ENCODE measurements at regions not wholly inside any gene's neighbourhood (a gene's known extent, or its start where the extent isn't known, plus 50 kb on each side); places are given as distances from the start of the nearest gene placed in this dataset.

DNA sequence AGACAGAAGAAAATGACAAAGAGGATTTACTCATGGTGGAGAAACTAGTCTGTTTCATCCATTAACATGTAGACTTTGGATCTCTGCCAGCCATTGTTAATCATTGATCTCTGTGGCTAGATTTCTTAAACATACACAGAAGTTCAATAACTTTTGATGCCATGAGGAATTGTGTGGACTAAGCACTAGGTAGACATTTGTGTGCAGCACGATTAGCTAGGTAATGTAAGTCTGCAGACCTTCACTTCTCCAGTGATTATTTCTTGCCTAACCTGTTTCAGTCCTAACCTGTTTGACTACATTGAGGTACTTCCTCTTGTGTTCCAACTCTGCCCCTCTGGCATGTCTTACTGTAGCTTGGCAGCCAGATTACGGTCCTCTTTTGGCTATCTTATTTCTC lies 928.5 kb upstream of the ROBO1 start:
- TF ChIP-seq, protein P1, sequence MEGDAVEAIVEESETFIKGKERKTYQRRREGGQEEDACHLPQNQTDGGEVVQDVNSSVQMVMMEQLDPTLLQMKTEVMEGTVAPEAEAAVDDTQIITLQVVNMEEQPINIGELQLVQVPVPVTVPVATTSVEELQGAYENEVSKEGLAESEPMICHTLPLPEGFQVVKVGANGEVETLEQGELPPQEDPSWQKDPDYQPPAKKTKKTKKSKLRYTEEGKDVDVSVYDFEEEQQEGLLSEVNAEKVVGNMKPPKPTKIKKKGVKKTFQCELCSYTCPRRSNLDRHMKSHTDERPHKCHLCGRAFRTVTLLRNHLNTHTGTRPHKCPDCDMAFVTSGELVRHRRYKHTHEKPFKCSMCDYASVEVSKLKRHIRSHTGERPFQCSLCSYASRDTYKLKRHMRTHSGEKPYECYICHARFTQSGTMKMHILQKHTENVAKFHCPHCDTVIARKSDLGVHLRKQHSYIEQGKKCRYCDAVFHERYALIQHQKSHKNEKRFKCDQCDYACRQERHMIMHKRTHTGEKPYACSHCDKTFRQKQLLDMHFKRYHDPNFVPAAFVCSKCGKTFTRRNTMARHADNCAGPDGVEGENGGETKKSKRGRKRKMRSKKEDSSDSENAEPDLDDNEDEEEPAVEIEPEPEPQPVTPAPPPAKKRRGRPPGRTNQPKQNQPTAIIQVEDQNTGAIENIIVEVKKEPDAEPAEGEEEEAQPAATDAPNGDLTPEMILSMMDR (IDR thresholded peaks at IDR 0.05), result peak in 1 of 7 experiments; percentile 6
- TF ChIP-seq POLR2A (IDR thresholded peaks at IDR 0.05), result no peak
